Uterus (tissue), 2 donors: ENCODE measurements at regions not wholly inside any gene's neighbourhood (a gene's known extent, or its start where the extent isn't known, plus 50 kb on each side); places are given as distances from the start of the nearest gene placed in this dataset.

Source experiments
- CTCF ChIP-seq, 4 experiments: fragments of 200-600 bp in 2 of 4; fragments of 450-650 bp in 2 of 4; sonication (generic) in 2 of 4; IDR thresholded peaks; one replicate each; pipeline ENCODE4 v1.5.1; 2016 to 2019; ENCODE audit warnings: antibody characterized with exemption in 4 of 4, mild to moderate bottlenecking in 2 of 4, moderate library complexity in 1 of 4
- POLR2A ChIP-seq, 2 donors: fragments of 450-650 bp; IDR thresholded peaks; one replicate each; pipeline ENCODE4 v1.6.1; 2016; ENCODE audit warnings: antibody characterized with exemption in 2 of 2, mild to moderate bottlenecking in 1 of 2, moderate library complexity in 1 of 2

GRCh38 chr2:234826681-234827080, 125.1 kb upstream of the SH3BP4 start:
- TF ChIP-seq CTCF (IDR thresholded peaks at IDR 0.05) (no peak), POLR2A (IDR thresholded peaks at IDR 0.05) (no peak)
